ENCODE measurements at regions not wholly inside any gene's neighbourhood (a gene's known extent, or its start where the extent isn't known, plus 50 kb on each side); places are given as distances from the start of the nearest gene placed in this dataset.

GRCh38 chr5:85263125-85263524 is 878.4 kb upstream of the EDIL3 start:
- Mint-ChIP-seq H3K27ac (ENCODE audit: unreplicated experiment) (no peak overlapping the region), H3K36me3 (ENCODE audit: low read depth) (no peaks in the 10 kb centered on the region), H3K9me3 (ENCODE audit: low read depth) (no peaks in the 10 kb centered on the region), H3K4me1 (ENCODE audit: low read depth) (no peaks in the 10 kb centered on the region), H3K4me3 (ENCODE audit: unreplicated experiment) (no peak overlapping the region), H3K27me3 (ENCODE audit: low read depth) (peaks cover 7% of the 10 kb centered on the region)
- no peak for TF ChIP-seq CTCF (IDR thresholded peaks at IDR 0.05)
- no peak for DNase-seq (ENCODE audit: low spot score)

GRCh38 chr5:85266692-85267091 is 882.0 kb upstream of the EDIL3 start:
- Mint-ChIP-seq H3K36me3 (ENCODE audit: low read depth) (no peaks in the 10 kb centered on the region), H3K4me3 (ENCODE audit: unreplicated experiment) (no peak overlapping the region), H3K9me3 (ENCODE audit: low read depth) (peaks cover 3% of the 10 kb centered on the region), H3K27ac (ENCODE audit: unreplicated experiment) (no peak overlapping the region), H3K27me3 (ENCODE audit: low read depth) (peaks cover 2% of the 10 kb centered on the region), H3K4me1 (ENCODE audit: low read depth) (no peaks in the 10 kb centered on the region)
- TF ChIP-seq CTCF (IDR thresholded peaks at IDR 0.05), result no peak
- DNase-seq (ENCODE audit: low spot score), result no peak

GRCh38 chr5:85268194-85268593 is 883.5 kb upstream of the EDIL3 start:
- Mint-ChIP-seq H3K4me3 (ENCODE audit: unreplicated experiment) (no peak overlapping the region), H3K36me3 (ENCODE audit: low read depth) (no peaks in the 10 kb centered on the region), H3K9me3 (ENCODE audit: low read depth) (peaks cover 3% of the 10 kb centered on the region), H3K4me1 (ENCODE audit: low read depth) (no peaks in the 10 kb centered on the region), H3K27ac (ENCODE audit: unreplicated experiment) (no peak overlapping the region), H3K27me3 (ENCODE audit: low read depth) (peaks cover 5% of the 10 kb centered on the region)
- TF ChIP-seq CTCF (IDR thresholded peaks at IDR 0.05), result no peak
- no peak for DNase-seq (ENCODE audit: low spot score)

- no peaks in the 10 kb centered on the region for H3K36me3 Mint-ChIP-seq (ENCODE audit: low read depth)
- no peak overlapping the region for H3K27ac Mint-ChIP-seq (ENCODE audit: unreplicated experiment)
- H3K4me3 Mint-ChIP-seq (ENCODE audit: unreplicated experiment), result no peak overlapping the region
- no peaks in the 10 kb centered on the region for H3K4me1 Mint-ChIP-seq (ENCODE audit: low read depth)
- DNase-seq (ENCODE audit: low spot score), result no peak
- no peaks in the 10 kb centered on the region for H3K9me3 Mint-ChIP-seq (ENCODE audit: low read depth)
- TF ChIP-seq CTCF (IDR thresholded peaks at IDR 0.05), result no peak
- peaks cover 9% of the 10 kb centered on the region for H3K27me3 Mint-ChIP-seq (ENCODE audit: low read depth)
These were observed 893.5 kb upstream of the EDIL3 start for GRCh38 chr5:85278193-85278592.

GRCh38 chr5:85288914-85289313 is 904.2 kb upstream of the EDIL3 start:
- H3K4me3 Mint-ChIP-seq (ENCODE audit: unreplicated experiment), result no peak overlapping the region
- H3K9me3 Mint-ChIP-seq (ENCODE audit: low read depth), result no peaks in the 10 kb centered on the region
- H3K27me3 Mint-ChIP-seq (ENCODE audit: low read depth), result peaks cover 25% of the 10 kb centered on the region
- TF ChIP-seq CTCF (IDR thresholded peaks at IDR 0.05), result no peak
- H3K36me3 Mint-ChIP-seq (ENCODE audit: low read depth), result no peaks in the 10 kb centered on the region
- H3K27ac Mint-ChIP-seq (ENCODE audit: unreplicated experiment), result no peak overlapping the region
- DNase-seq (ENCODE audit: low spot score), result no peak
- H3K4me1 Mint-ChIP-seq (ENCODE audit: low read depth), result no peaks in the 10 kb centered on the region
